Gastroesophageal sphincter (tissue), 4 donors: ENCODE measurements at regions not wholly inside any gene's neighbourhood (a gene's known extent, or its start where the extent isn't known, plus 50 kb on each side); places are given as distances from the start of the nearest gene placed in this dataset.
"Not testable (repeated sequence)": the region's sequence is repeated elsewhere in the genome, so short reads cannot be mapped to it uniquely, and the experiment has no call there.

Experiments used
- ATAC-seq: fragments of 150-250 bp; one replicate; pipeline ENCODE4 v1.9.1; 2016; ENCODE audit warnings: mild to moderate bottlenecking, moderate library complexity
- H3K27ac ChIP-seq, 4 donors: fragments of 200-600 bp; sonication (generic) in 3 of 4; 1 replicate in 3 of 4; 2 replicates in 1 of 4; pipeline ENCODE4 v1.5.1; 2016 to 2019
- H3K27me3 ChIP-seq: fragments of 200-600 bp; sonication (generic); one replicate; pipeline ENCODE4 v1.5.1; 2019
- H3K36me3 ChIP-seq, 2 donors: fragments of 200-600 bp; sonication (generic); one replicate each; pipeline ENCODE4 v1.5.1; 2019; ENCODE audit warnings: control low read depth in 1 of 2
- H3K4me1 ChIP-seq, 3 donors: fragments of 200-600 bp; sonication (generic); 1 replicate in 2 of 3; 2 replicates in 1 of 3; pipeline ENCODE4 v1.5.1; 2016 to 2019; ENCODE audit warnings: control low read depth in 2 of 3
- H3K4me3 ChIP-seq, 2 donors: fragments of 200-600 bp; sonication (generic); one replicate each; pipeline ENCODE4 v1.5.1; 2019; ENCODE audit warnings: mild to moderate bottlenecking in 1 of 2, moderate library complexity in 1 of 2
- H3K9me3 ChIP-seq, 3 donors: fragments of 200-600 bp; sonication (generic); one replicate each; pipeline ENCODE4 v1.5.1; 2017 to 2019; ENCODE audit warnings: control low read depth in 2 of 3
- EP300 ChIP-seq: sonication (generic); formaldehyde crosslinking; IDR thresholded peaks from one replicate; pipeline ENCODE4 v1.6.1; 2017; ENCODE audit warnings: antibody characterized with exemption, mild to moderate bottlenecking
- POLR2A ChIP-seq, 2 donors: fragments of 450-650 bp; IDR thresholded peaks; one replicate each; pipeline ENCODE4 v1.6.1; 2017; ENCODE audit warnings: antibody characterized with exemption in 2 of 2, mild to moderate bottlenecking in 2 of 2, moderate library complexity in 1 of 2
- POLR2AphosphoS5 ChIP-seq: sonication (generic); formaldehyde crosslinking; IDR thresholded peaks from one replicate; pipeline ENCODE4 v1.6.1; 2017; ENCODE audit warnings: antibody characterized with exemption
- WGBS, 2 donors: methylation state at CpG; one replicate each; pipeline ENCODE4 v1.1.5; 2018; ENCODE audit warnings: low coverage in 1 of 2; 5-methylcytosine and 5-hydroxymethylcytosine counted together
- TF ChIP-seq, protein P1 (sequence below), 4 experiments: fragments of 200-600 bp in 2 of 4; fragments of 450-650 bp in 2 of 4; sonication (generic) in 1 of 4; IDR thresholded peaks; one replicate each; pipeline ENCODE4 v1.5.1; 2017 to 2019; ENCODE audit warnings: antibody characterized with exemption in 4 of 4, mild to moderate bottlenecking in 2 of 4, moderate library complexity in 2 of 4

DNA sequence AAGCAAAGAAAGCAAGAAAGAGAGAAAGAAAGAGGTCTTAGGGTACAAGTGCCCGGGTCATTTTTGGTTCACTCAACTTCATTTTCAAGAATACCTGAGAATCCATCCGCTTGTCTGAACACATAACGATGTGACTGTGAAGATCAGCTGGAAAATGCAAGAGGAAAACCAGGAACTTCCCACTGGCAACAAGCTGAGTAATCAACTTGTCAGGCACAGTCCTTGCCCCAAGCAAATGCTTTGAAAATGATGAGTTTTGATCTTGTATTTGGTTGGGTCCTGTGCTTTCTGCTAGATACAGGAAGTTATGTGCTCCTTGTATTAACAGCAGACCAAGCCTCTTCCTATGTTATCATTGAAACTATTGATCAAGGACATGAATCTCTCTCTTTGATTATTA, 239.1 kb downstream of the ASMT start:
- Histone ChIP-seq H3K27ac (no peak overlapping the region), H3K9me3 (peaks cover 0 to 13% (median 0%) of the 10 kb centered on the region in 3 donors), H3K27me3 (peaks cover 13% of the 10 kb centered on the region), H3K4me1 (no peaks in the 10 kb centered on the region), H3K36me3 (no peaks in the 10 kb centered on the region), H3K4me3 (no peak overlapping the region)
- TF ChIP-seq POLR2A (IDR thresholded peaks at IDR 0.05) (no peak), EP300 (no peak), POLR2AphosphoS5 (no peak)
- TF ChIP-seq, protein P1, sequence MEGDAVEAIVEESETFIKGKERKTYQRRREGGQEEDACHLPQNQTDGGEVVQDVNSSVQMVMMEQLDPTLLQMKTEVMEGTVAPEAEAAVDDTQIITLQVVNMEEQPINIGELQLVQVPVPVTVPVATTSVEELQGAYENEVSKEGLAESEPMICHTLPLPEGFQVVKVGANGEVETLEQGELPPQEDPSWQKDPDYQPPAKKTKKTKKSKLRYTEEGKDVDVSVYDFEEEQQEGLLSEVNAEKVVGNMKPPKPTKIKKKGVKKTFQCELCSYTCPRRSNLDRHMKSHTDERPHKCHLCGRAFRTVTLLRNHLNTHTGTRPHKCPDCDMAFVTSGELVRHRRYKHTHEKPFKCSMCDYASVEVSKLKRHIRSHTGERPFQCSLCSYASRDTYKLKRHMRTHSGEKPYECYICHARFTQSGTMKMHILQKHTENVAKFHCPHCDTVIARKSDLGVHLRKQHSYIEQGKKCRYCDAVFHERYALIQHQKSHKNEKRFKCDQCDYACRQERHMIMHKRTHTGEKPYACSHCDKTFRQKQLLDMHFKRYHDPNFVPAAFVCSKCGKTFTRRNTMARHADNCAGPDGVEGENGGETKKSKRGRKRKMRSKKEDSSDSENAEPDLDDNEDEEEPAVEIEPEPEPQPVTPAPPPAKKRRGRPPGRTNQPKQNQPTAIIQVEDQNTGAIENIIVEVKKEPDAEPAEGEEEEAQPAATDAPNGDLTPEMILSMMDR (IDR thresholded peaks at IDR 0.05) = no peak
- 85 to 93% methylated on average over 3 of the region's 3 CpGs for whole genome bisulfite sequencing, 2 donors
- no peak for ATAC-seq

DNA sequence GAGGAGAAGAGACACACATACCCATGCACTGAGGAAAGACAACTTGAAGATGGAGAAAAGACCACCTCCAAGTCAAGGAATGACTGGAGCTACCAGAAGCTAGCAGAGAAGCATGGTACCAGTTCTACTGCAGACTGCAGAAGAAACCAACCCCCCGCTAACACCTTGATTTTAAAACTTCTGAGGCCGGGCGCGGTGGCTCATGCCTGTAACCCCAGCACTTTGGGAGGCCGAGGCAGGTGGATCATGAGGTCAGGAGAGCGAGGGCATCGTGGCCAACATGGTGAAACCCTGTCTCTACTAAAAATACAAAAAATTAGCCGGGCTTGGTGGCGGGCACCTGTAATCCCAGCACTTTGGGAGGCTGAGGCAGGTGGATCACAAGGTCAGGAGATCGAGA, 240.0 kb downstream of the ASMT start:
- H3K9me3 ChIP-seq = peaks cover 0 to 21% (median 0%) of the 10 kb centered on the region in 3 donors
- H3K36me3 ChIP-seq, H3K4me1 ChIP-seq, H3K27ac ChIP-seq, H3K4me3 ChIP-seq, H3K27me3 ChIP-seq, ATAC-seq: not testable (repeated sequence)
- WGBS, 2 donors = 80 to 88% methylated on average over 4 to 6 of the region's 10 CpGs

DNA sequence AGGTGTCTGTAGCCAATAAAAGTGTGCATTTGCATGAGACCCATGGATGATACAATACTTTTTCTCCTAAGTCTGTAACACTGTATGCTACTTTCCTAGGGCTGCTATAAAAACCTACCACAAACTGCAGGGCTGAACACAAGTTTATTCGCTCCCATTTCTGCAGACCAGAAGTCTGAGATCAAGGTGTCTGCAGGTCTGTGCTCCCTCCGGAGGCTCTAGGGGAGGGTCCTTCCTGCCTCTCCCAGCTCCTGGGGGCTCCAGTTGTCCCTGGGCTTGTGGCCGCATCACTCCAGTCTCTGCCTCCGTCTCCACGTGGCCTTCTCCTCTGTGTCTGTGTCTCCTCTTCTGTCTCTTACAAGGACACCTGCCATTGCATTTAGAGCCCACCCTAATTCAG, 244.4 kb downstream of the ASMT start:
- WGBS, 2 donors = 85 to 98% methylated on average over 5 of the region's 5 CpGs
- not testable (repeated sequence) for H3K4me1 ChIP-seq, H3K4me3 ChIP-seq, H3K36me3 ChIP-seq, H3K27ac ChIP-seq, ATAC-seq
- Histone ChIP-seq H3K27me3 (peaks cover 14% of the 10 kb centered on the region), H3K9me3 (peaks cover 0 to 12% (median 0%) of the 10 kb centered on the region in 3 donors)

DNA sequence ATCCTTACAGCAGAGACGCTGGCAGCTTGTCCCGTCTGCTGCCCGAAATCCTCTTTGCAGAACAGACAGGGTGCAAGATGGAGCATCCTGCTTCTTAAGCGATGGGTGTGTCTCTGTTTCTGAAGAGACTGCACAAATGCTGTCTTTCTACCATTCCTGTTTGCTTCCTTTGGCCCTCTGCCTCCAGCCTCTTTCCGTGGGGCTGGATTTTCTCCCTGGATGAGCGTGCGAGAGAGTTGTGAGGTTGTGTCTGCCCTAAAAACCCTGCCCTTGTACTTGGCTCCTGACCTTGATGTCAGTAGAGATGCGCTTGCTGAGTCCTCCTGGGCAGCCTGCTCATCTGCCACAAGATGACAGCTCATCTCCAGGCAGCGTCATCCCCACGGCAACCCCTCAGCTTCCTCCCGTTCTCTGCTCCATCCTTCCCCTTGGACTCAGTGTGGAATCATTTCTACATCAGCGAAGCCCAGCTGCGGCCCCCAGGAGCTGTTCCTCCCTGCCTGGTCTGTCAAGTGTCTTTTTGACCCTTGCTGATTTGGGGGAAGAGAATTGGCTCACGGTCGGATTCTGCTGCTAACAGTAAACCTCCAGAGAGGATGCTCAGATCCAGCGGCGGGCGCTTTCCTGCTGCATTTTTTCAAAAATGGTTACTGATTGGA, 246.2 kb downstream of the ASMT start:
- peaks cover 0 to 12% (median 0%) of the 10 kb centered on the region in 3 donors for H3K9me3 ChIP-seq

DNA sequence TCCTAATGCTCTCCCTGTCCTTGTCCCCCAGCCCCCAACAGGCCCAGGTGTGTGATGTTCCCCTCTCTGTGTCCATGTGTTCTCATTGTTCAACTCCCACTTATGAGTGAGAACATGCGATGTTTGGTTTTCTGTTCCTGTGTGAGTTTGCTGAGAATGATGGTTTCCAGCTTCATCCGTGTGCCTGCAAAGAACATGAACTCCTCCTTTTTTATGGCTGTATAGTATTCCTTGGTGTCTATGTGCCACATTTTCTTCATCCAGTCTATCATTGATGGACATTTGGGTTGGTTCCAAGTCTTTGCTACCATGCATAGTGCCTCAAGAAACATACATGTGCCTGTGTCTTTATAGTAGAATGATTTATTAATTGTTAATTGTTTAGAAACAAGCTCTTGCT, 249.1 kb downstream of the ASMT start:
- not testable (repeated sequence) for H3K27ac ChIP-seq, H3K36me3 ChIP-seq, ATAC-seq, H3K4me3 ChIP-seq, H3K4me1 ChIP-seq
- peaks cover 0 to 12% (median 0%) of the 10 kb centered on the region in 3 donors for H3K9me3 ChIP-seq
- H3K27me3 ChIP-seq = peaks cover 14% of the 10 kb centered on the region
- 100% methylated on average over 2 of the region's 2 CpGs; no CpG with 5 or more reads in 1 of the 2 donors for WGBS, 2 donors

More for the DNA sequence above, 246.2 kb downstream of the ASMT start:
- H3K36me3 ChIP-seq = no peaks in the 10 kb centered on the region
- H3K4me1 ChIP-seq = no peaks in the 10 kb centered on the region
- ATAC-seq = no peak
- H3K27ac ChIP-seq = no peak overlapping the region
- TF ChIP-seq, protein P1 (IDR thresholded peaks at IDR 0.05) = no peak
- TF ChIP-seq EP300 = no peak
- TF ChIP-seq POLR2A (IDR thresholded peaks at IDR 0.05) = no peak
- TF ChIP-seq POLR2AphosphoS5 = no peak
- H3K27me3 ChIP-seq = peaks cover 14% of the 10 kb centered on the region
- WGBS, 2 donors = 61 to 62% methylated on average over 5 to 15 of the region's 18 CpGs
- no peak overlapping the region for H3K4me3 ChIP-seq

DNA sequence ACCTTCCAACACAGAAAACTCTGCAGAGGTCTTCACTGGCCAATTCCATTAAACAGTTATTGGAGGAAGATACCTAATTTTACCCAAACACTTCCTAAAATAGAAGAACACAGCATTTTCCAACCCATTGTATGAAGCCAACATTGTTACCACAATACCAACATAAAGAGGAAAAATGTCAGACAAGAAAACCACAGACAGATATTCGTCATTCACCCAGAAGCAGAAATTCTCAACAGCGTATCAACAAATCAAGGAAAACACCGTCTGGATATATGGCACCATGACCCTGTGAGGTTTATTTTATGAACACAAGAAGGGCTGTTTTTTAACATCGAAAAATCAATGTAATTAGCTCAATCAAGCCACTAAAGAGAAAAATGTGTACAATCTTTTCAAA, 255.6 kb downstream of the ASMT start:
- TF ChIP-seq POLR2A (IDR thresholded peaks at IDR 0.05) (no peak), POLR2AphosphoS5 (no peak), EP300 (no peak)
- TF ChIP-seq, protein P1 (IDR thresholded peaks at IDR 0.05) = no peak
- no peak for ATAC-seq
- H3K4me3 ChIP-seq = no peak overlapping the region
- H3K27ac ChIP-seq = no peak overlapping the region
- H3K36me3 ChIP-seq = no peaks in the 10 kb centered on the region
- H3K9me3 ChIP-seq = no peaks in the 10 kb centered on the region
- WGBS, 2 donors = 29 to 31% methylated on average over 4 of the region's 4 CpGs
- H3K27me3 ChIP-seq = peaks cover 5% of the 10 kb centered on the region
- H3K4me1 ChIP-seq = no peaks in the 10 kb centered on the region
